ENCODE measurements at regions not wholly inside any gene's neighbourhood (a gene's known extent, or its start where the extent isn't known, plus 50 kb on each side); places are given as distances from the start of the nearest gene placed in this dataset.

DNA sequence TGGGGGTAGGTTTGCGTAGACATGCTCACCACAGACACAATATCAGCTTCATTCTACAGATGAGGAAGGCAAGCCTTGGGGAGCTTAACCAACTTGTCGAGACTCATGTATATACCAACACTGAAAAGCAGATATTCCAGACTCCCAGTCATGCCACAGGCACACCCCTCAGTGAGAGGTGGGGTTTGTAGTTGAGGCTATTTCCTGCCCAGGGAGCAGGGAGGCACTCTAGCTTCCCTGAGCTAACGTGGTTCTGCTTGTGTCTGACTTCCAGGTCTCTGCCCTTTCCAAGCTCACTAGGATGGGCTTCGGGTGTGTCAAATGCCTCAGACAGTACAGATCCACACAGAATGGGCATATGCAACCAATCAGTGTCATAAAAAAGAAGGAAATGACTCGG is 122.3 kb upstream of the RUNX1 start:
- TF ChIP-seq GATA2 (IDR thresholded peaks at IDR 0.05; ENCODE audit: low read depth, low read length) (no peak), GATA3 (IDR thresholded peaks at IDR 0.05; ENCODE audit: low read depth, low read length) (no peak)

Data from SH-SY5Y (cell line).